ENCODE measurements at regions not wholly inside any gene's neighbourhood (a gene's known extent, or its start where the extent isn't known, plus 50 kb on each side); places are given as distances from the start of the nearest gene placed in this dataset.

DNA sequence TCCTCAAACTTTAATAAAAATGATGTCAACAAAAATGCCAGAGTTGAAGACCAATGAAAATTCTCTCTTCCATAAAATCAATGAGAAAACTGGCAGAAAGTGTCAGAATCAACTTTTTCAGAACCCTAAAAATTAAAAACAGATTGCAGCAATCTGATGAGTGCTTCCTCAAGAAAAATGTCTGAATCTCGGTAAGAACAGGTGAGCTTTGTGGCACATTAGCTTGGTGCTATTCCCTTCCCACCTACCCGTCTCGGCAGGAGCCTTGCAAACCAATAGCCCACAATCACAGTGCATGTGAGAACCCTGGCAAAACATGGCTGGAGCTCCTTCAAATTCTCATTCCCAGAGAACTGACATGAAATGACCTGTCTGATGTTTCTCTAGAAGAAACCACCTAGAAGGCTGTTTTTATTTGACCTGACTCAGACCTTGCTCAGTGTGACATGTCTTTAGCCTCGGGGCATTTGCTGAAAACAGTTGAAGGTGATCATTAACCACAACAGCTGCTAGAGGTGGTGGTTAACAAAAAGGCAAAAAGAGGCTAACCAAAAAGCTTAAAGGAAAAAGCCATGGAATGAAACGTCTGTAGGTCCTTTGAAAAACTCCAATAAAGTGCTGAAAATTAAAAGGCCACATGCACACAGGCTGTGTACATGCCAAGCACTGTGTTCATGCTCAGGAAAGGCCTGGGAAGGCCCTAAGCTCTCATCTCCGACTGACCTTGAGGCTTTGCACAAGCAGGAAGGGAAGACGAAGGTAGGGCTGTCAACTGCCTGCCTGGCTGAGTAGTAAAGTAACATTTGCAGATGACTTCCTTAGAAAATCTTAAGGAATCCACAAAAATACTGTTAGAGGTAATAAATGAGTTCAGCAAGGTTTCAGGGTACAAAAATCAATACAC lies 253.0 kb upstream of the NSMCE3 start:
- Histone ChIP-seq H3K4me2 (ENCODE audit: extremely low read depth, insufficient read depth, low read length) (no peak overlapping the region), H3K4me3 (replicated peaks in 1 of 4; ENCODE audit: control extremely low read depth in 1 of 4, insufficient read depth in 1 of 4, low read depth in 3 of 4, low read length in 4 of 4) (no peak overlapping the region), H3K4me1 (ENCODE audit: control insufficient read depth, extremely low read depth, insufficient read depth, low read length) (no peaks in the 10 kb centered on the region), H3K79me2 (ENCODE audit: control insufficient read depth, insufficient read depth, low read length) (no peaks in the 10 kb centered on the region), H3K9ac (ENCODE audit: insufficient read depth, low read length) (no peak overlapping the region), H3K36me3 (ENCODE audit: control insufficient read depth, insufficient read depth, low read length) (no peaks in the 10 kb centered on the region), H3K27ac (ENCODE audit: insufficient read depth, low read length) (no peak overlapping the region), H3K9me3 (ENCODE audit: control insufficient read depth, insufficient read depth, low read depth, low read length) (no peaks in the 10 kb centered on the region), H3K27me3 (ENCODE audit: control insufficient read depth, insufficient read depth, low read length) (no peaks in the 10 kb centered on the region), H4K20me1 (ENCODE audit: control insufficient read depth, extremely low read depth, insufficient read depth, low read length) (no peaks in the 10 kb centered on the region), H2AFZ (ENCODE audit: low read length) (no peak overlapping the region)
- DNase-seq (ENCODE audit: low read depth in 2 of 2) = no peak
- TF ChIP-seq, protein P1, sequence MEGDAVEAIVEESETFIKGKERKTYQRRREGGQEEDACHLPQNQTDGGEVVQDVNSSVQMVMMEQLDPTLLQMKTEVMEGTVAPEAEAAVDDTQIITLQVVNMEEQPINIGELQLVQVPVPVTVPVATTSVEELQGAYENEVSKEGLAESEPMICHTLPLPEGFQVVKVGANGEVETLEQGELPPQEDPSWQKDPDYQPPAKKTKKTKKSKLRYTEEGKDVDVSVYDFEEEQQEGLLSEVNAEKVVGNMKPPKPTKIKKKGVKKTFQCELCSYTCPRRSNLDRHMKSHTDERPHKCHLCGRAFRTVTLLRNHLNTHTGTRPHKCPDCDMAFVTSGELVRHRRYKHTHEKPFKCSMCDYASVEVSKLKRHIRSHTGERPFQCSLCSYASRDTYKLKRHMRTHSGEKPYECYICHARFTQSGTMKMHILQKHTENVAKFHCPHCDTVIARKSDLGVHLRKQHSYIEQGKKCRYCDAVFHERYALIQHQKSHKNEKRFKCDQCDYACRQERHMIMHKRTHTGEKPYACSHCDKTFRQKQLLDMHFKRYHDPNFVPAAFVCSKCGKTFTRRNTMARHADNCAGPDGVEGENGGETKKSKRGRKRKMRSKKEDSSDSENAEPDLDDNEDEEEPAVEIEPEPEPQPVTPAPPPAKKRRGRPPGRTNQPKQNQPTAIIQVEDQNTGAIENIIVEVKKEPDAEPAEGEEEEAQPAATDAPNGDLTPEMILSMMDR (conservative IDR thresholded peaks at IDR 0.05 in 1 of 2, IDR thresholded peaks at IDR 0.05 in 1 of 2; ENCODE audit: low read depth in 1 of 2, low read length in 2 of 2) = no peak
- no peak for TF ChIP-seq EZH2 (IDR thresholded peaks at IDR 0.05; ENCODE audit: low read length, missing control alignments)

GRCh38 chr15:29518442-29518841 lies 248.8 kb upstream of the NSMCE3 start:
- no peaks in the 10 kb centered on the region for H3K9me3 ChIP-seq (ENCODE audit: control insufficient read depth, insufficient read depth, low read depth, low read length)
- no peak overlapping the region for H3K9ac ChIP-seq (ENCODE audit: insufficient read depth, low read length)
- H3K36me3 ChIP-seq (ENCODE audit: control insufficient read depth, insufficient read depth, low read length) = no peaks in the 10 kb centered on the region
- TF ChIP-seq EZH2 (IDR thresholded peaks at IDR 0.05; ENCODE audit: low read length, missing control alignments) = no peak
- TF ChIP-seq, protein P1 (conservative IDR thresholded peaks at IDR 0.05 in 1 of 2, IDR thresholded peaks at IDR 0.05 in 1 of 2; ENCODE audit: low read depth in 1 of 2, low read length in 2 of 2) = no peak
- H3K4me3 ChIP-seq (replicated peaks in 1 of 4; ENCODE audit: control extremely low read depth in 1 of 4, insufficient read depth in 1 of 4, low read depth in 3 of 4, low read length in 4 of 4) = no peak overlapping the region
- DNase-seq (ENCODE audit: low read depth in 2 of 2) = no peak
- no peak overlapping the region for H2AFZ ChIP-seq (ENCODE audit: low read length)
- no peaks in the 10 kb centered on the region for H3K27me3 ChIP-seq (ENCODE audit: control insufficient read depth, insufficient read depth, low read length)
- no peak overlapping the region for H3K4me2 ChIP-seq (ENCODE audit: extremely low read depth, insufficient read depth, low read length)
- no peaks in the 10 kb centered on the region for H3K79me2 ChIP-seq (ENCODE audit: control insufficient read depth, insufficient read depth, low read length)
- no peak overlapping the region for H3K27ac ChIP-seq (ENCODE audit: insufficient read depth, low read length)
- no peaks in the 10 kb centered on the region for H3K4me1 ChIP-seq (ENCODE audit: control insufficient read depth, extremely low read depth, insufficient read depth, low read length)
- H4K20me1 ChIP-seq (ENCODE audit: control insufficient read depth, extremely low read depth, insufficient read depth, low read length) = no peaks in the 10 kb centered on the region

DNA sequence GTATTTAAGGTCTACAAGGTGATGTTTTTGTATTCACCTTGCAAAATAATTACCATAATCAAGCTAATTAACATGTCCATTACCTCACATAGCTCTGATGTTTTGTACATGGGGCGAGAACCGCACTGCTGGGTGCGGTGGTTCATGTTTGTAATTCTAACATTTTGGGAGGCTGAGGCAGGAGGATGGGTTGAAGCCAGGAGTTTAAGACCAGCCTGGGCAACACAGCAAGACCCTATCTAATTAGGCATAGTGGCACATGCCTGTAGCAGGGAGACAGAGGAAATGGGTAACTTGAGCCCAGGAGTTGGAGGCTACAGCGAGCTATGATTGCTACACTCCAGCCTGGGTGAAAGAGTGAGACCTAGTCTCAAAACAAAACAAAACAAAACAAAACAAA lies 248.2 kb upstream of the NSMCE3 start:
- H3K36me3 ChIP-seq (ENCODE audit: control insufficient read depth, insufficient read depth, low read length) = no peaks in the 10 kb centered on the region
- TF ChIP-seq, protein P1 (conservative IDR thresholded peaks at IDR 0.05 in 1 of 2, IDR thresholded peaks at IDR 0.05 in 1 of 2; ENCODE audit: low read depth in 1 of 2, low read length in 2 of 2) = no peak
- TF ChIP-seq EZH2 (IDR thresholded peaks at IDR 0.05; ENCODE audit: low read length, missing control alignments) = no peak
- DNase-seq (ENCODE audit: low read depth in 2 of 2) = no peak

More for the DNA sequence above, 248.2 kb upstream of the NSMCE3 start:
- Histone ChIP-seq H3K4me2 (ENCODE audit: extremely low read depth, insufficient read depth, low read length) (no peak overlapping the region), H2AFZ (ENCODE audit: low read length) (no peak overlapping the region), H4K20me1 (ENCODE audit: control insufficient read depth, extremely low read depth, insufficient read depth, low read length) (no peaks in the 10 kb centered on the region), H3K79me2 (ENCODE audit: control insufficient read depth, insufficient read depth, low read length) (no peaks in the 10 kb centered on the region), H3K9ac (ENCODE audit: insufficient read depth, low read length) (no peak overlapping the region), H3K27ac (ENCODE audit: insufficient read depth, low read length) (no peak overlapping the region), H3K4me1 (ENCODE audit: control insufficient read depth, extremely low read depth, insufficient read depth, low read length) (no peaks in the 10 kb centered on the region), H3K27me3 (ENCODE audit: control insufficient read depth, insufficient read depth, low read length) (no peaks in the 10 kb centered on the region), H3K4me3 (replicated peaks in 1 of 4; ENCODE audit: control extremely low read depth in 1 of 4, insufficient read depth in 1 of 4, low read depth in 3 of 4, low read length in 4 of 4) (no peak overlapping the region), H3K9me3 (ENCODE audit: control insufficient read depth, insufficient read depth, low read depth, low read length) (no peaks in the 10 kb centered on the region)

Measured in fibroblast of lung (primary cell).